SK-N-MC (cell line): ENCODE measurements at regions not wholly inside any gene's neighbourhood (a gene's known extent, or its start where the extent isn't known, plus 50 kb on each side); places are given as distances from the start of the nearest gene placed in this dataset.
"Not testable (repeated sequence)": the region's sequence is repeated elsewhere in the genome, so short reads cannot be mapped to it uniquely, and the experiment has no call there.

Experiments
- EZH2 ChIP-seq: fragments of 200-600 bp; sonication (generic); IDR thresholded peaks from one replicate; pipeline ENCODE4 v1.6.1; 2017; ENCODE audit warnings: antibody characterized with exemption
- POLR2AphosphoS5 ChIP-seq: IDR thresholded peaks from 2 replicates; pipeline ENCODE4 v1.6.1; 2012; ENCODE audit warnings: mild to moderate bottlenecking, low read depth, low read length, borderline replicate concordance

GRCh38 chr7:55742651-55743453 lies 119.7 kb downstream of the SEPTIN14 start:
- not testable (repeated sequence) for TF ChIP-seq EZH2, POLR2AphosphoS5
